ENCODE measurements at regions not wholly inside any gene's neighbourhood (a gene's known extent, or its start where the extent isn't known, plus 50 kb on each side); places are given as distances from the start of the nearest gene placed in this dataset.

- Histone ChIP-seq H3K4me1 (ENCODE audit: control insufficient read depth in 1 of 2, insufficient read depth in 2 of 2, low read length in 2 of 2) (no peaks in the 10 kb centered on the region), H3K4me3 (ENCODE audit: low read length in 2 of 2) (no peak overlapping the region), H3K36me3 (ENCODE audit: control insufficient read depth in 1 of 2, insufficient read depth in 2 of 2, low read length in 1 of 2) (no peaks in the 10 kb centered on the region), H3K9me3 (ENCODE audit: control insufficient read depth, low read length) (no peaks in the 10 kb centered on the region), H3K27me3 (ENCODE audit: control insufficient read depth in 1 of 2, insufficient read depth in 2 of 2, low read length in 1 of 2) (no peaks in the 10 kb centered on the region), H3K27ac (ENCODE audit: low read depth in 1 of 2, low read length in 2 of 2) (no peak overlapping the region)
- WGBS, 2 donors: 59 to 62% methylated on average over 4 of the region's 4 CpGs
- DNase-seq: no peak
- intact Hi-C loops (cut with DNase I): no loop called here
- ATAC-seq (ENCODE audit: low FRiP score): no peak
Observed at GRCh38 chr18:73662421-73662820, 485.2 kb downstream of the FBXO15 start.

GRCh38 chr18:73660931-73661856 lies 486.4 kb downstream of the FBXO15 start:
- intact Hi-C loops (cut with DNase I): no loop called here
- H3K36me3 ChIP-seq (ENCODE audit: control insufficient read depth in 1 of 2, insufficient read depth in 2 of 2, low read length in 1 of 2): no peaks in the 10 kb centered on the region
- no peaks in the 10 kb centered on the region for H3K27me3 ChIP-seq (ENCODE audit: control insufficient read depth in 1 of 2, insufficient read depth in 2 of 2, low read length in 1 of 2)
- H3K9me3 ChIP-seq (ENCODE audit: control insufficient read depth, low read length): no peaks in the 10 kb centered on the region
- ATAC-seq (ENCODE audit: low FRiP score) (no peak), DNase-seq (no peak)
- no peak overlapping the region for H3K27ac ChIP-seq (ENCODE audit: low read depth in 1 of 2, low read length in 2 of 2)
- H3K4me1 ChIP-seq (ENCODE audit: control insufficient read depth in 1 of 2, insufficient read depth in 2 of 2, low read length in 2 of 2): no peaks in the 10 kb centered on the region
- no peak overlapping the region for H3K4me3 ChIP-seq (ENCODE audit: low read length in 2 of 2)
- WGBS, 2 donors: 55 to 56% methylated on average over 5 of the region's 5 CpGs

GRCh38 chr18:73656691-73657090 lies 490.9 kb downstream of the FBXO15 start:
- H3K27ac ChIP-seq (ENCODE audit: low read depth in 1 of 2, low read length in 2 of 2): no peak overlapping the region
- no peak for ATAC-seq (ENCODE audit: low FRiP score)
- H3K36me3 ChIP-seq (ENCODE audit: control insufficient read depth in 1 of 2, insufficient read depth in 2 of 2, low read length in 1 of 2): no peaks in the 10 kb centered on the region
- H3K4me3 ChIP-seq (ENCODE audit: low read length in 2 of 2): no peak overlapping the region
- H3K27me3 ChIP-seq (ENCODE audit: control insufficient read depth in 1 of 2, insufficient read depth in 2 of 2, low read length in 1 of 2): no peaks in the 10 kb centered on the region
- peaks cover 2% of the 10 kb centered on the region for H3K9me3 ChIP-seq (ENCODE audit: control insufficient read depth, low read length)
- intact Hi-C loops (cut with DNase I): no loop called here
- H3K4me1 ChIP-seq (ENCODE audit: control insufficient read depth in 1 of 2, insufficient read depth in 2 of 2, low read length in 2 of 2): no peaks in the 10 kb centered on the region
- DNase-seq: no peak

GRCh38 chr18:73653827-73654226 lies 493.8 kb downstream of the FBXO15 start:
- no peaks in the 10 kb centered on the region for H3K27me3 ChIP-seq (ENCODE audit: control insufficient read depth in 1 of 2, insufficient read depth in 2 of 2, low read length in 1 of 2)
- no peaks in the 10 kb centered on the region for H3K4me1 ChIP-seq (ENCODE audit: control insufficient read depth in 1 of 2, insufficient read depth in 2 of 2, low read length in 2 of 2)
- no peaks in the 10 kb centered on the region for H3K36me3 ChIP-seq (ENCODE audit: control insufficient read depth in 1 of 2, insufficient read depth in 2 of 2, low read length in 1 of 2)
- no peak overlapping the region for H3K4me3 ChIP-seq (ENCODE audit: low read length in 2 of 2)
- no peak overlapping the region for H3K27ac ChIP-seq (ENCODE audit: low read depth in 1 of 2, low read length in 2 of 2)
- WGBS, 2 donors: 57 to 58% methylated on average over 4 of the region's 4 CpGs
- DNase-seq (no peak), ATAC-seq (ENCODE audit: low FRiP score) (no peak)
- intact Hi-C loops (cut with DNase I): no loop called here
- H3K9me3 ChIP-seq (ENCODE audit: control insufficient read depth, low read length): peaks cover 2% of the 10 kb centered on the region

- Histone ChIP-seq H3K27me3 (ENCODE audit: control insufficient read depth in 1 of 2, insufficient read depth in 2 of 2, low read length in 1 of 2) (no peaks in the 10 kb centered on the region), H3K27ac (ENCODE audit: low read depth in 1 of 2, low read length in 2 of 2) (no peak overlapping the region), H3K4me3 (ENCODE audit: low read length in 2 of 2) (no peak overlapping the region), H3K4me1 (ENCODE audit: control insufficient read depth in 1 of 2, insufficient read depth in 2 of 2, low read length in 2 of 2) (no peaks in the 10 kb centered on the region), H3K9me3 (ENCODE audit: control insufficient read depth, low read length) (peaks cover 2% of the 10 kb centered on the region), H3K36me3 (ENCODE audit: control insufficient read depth in 1 of 2, insufficient read depth in 2 of 2, low read length in 1 of 2) (no peaks in the 10 kb centered on the region)
- no peak for ATAC-seq (ENCODE audit: low FRiP score)
- no peak for DNase-seq
- WGBS, 2 donors: 53 to 69% methylated on average over 3 of the region's 3 CpGs
- intact Hi-C loops (cut with DNase I): no loop called here
Observed at GRCh38 chr18:73653251-73653650, 494.4 kb downstream of the FBXO15 start.

GRCh38 chr18:73647391-73647790 lies 500.2 kb downstream of the FBXO15 start:
- ATAC-seq (ENCODE audit: low FRiP score) (no peak), DNase-seq (no peak)
- Histone ChIP-seq H3K27me3 (ENCODE audit: control insufficient read depth in 1 of 2, insufficient read depth in 2 of 2, low read length in 1 of 2) (no peaks in the 10 kb centered on the region), H3K36me3 (ENCODE audit: control insufficient read depth in 1 of 2, insufficient read depth in 2 of 2, low read length in 1 of 2) (no peaks in the 10 kb centered on the region), H3K9me3 (ENCODE audit: control insufficient read depth, low read length) (peaks cover 2% of the 10 kb centered on the region), H3K4me1 (ENCODE audit: control insufficient read depth in 1 of 2, insufficient read depth in 2 of 2, low read length in 2 of 2) (no peaks in the 10 kb centered on the region), H3K27ac (ENCODE audit: low read depth in 1 of 2, low read length in 2 of 2) (no peak overlapping the region), H3K4me3 (ENCODE audit: low read length in 2 of 2) (no peak overlapping the region)
- intact Hi-C loops (cut with DNase I): no loop called here
- 66% methylated on average over 5 of the region's 5 CpGs for WGBS, 2 donors

GRCh38 chr18:73646772-73647171 lies 500.9 kb downstream of the FBXO15 start:
- Histone ChIP-seq H3K4me3 (ENCODE audit: low read length in 2 of 2) (no peak overlapping the region), H3K36me3 (ENCODE audit: control insufficient read depth in 1 of 2, insufficient read depth in 2 of 2, low read length in 1 of 2) (no peaks in the 10 kb centered on the region), H3K27ac (ENCODE audit: low read depth in 1 of 2, low read length in 2 of 2) (no peak overlapping the region), H3K4me1 (ENCODE audit: control insufficient read depth in 1 of 2, insufficient read depth in 2 of 2, low read length in 2 of 2) (no peaks in the 10 kb centered on the region), H3K9me3 (ENCODE audit: control insufficient read depth, low read length) (no peaks in the 10 kb centered on the region), H3K27me3 (ENCODE audit: control insufficient read depth in 1 of 2, insufficient read depth in 2 of 2, low read length in 1 of 2) (no peaks in the 10 kb centered on the region)
- intact Hi-C loops (cut with DNase I): no loop called here
- WGBS, 2 donors: 49 to 61% methylated on average over 3 of the region's 3 CpGs
- DNase-seq (no peak), ATAC-seq (ENCODE audit: low FRiP score) (no peak)

- Histone ChIP-seq H3K4me1 (ENCODE audit: control insufficient read depth in 1 of 2, insufficient read depth in 2 of 2, low read length in 2 of 2) (no peaks in the 10 kb centered on the region), H3K27ac (ENCODE audit: low read depth in 1 of 2, low read length in 2 of 2) (no peak overlapping the region), H3K36me3 (ENCODE audit: control insufficient read depth in 1 of 2, insufficient read depth in 2 of 2, low read length in 1 of 2) (no peaks in the 10 kb centered on the region), H3K9me3 (ENCODE audit: control insufficient read depth, low read length) (no peaks in the 10 kb centered on the region), H3K4me3 (ENCODE audit: low read length in 2 of 2) (no peak overlapping the region), H3K27me3 (ENCODE audit: control insufficient read depth in 1 of 2, insufficient read depth in 2 of 2, low read length in 1 of 2) (no peaks in the 10 kb centered on the region)
- ATAC-seq (ENCODE audit: low FRiP score) (no peak), DNase-seq (no peak)
- intact Hi-C loops (cut with DNase I): no loop called here
- 51 to 63% methylated on average over 4 of the region's 4 CpGs for WGBS, 2 donors
Observed at GRCh38 chr18:73646196-73646595, 501.4 kb downstream of the FBXO15 start.

- DNase-seq (no peak), ATAC-seq (ENCODE audit: low FRiP score) (no peak)
- Histone ChIP-seq H3K4me3 (ENCODE audit: low read length in 2 of 2) (no peak overlapping the region), H3K36me3 (ENCODE audit: control insufficient read depth in 1 of 2, insufficient read depth in 2 of 2, low read length in 1 of 2) (no peaks in the 10 kb centered on the region), H3K9me3 (ENCODE audit: control insufficient read depth, low read length) (no peaks in the 10 kb centered on the region), H3K27ac (ENCODE audit: low read depth in 1 of 2, low read length in 2 of 2) (no peak overlapping the region), H3K27me3 (ENCODE audit: control insufficient read depth in 1 of 2, insufficient read depth in 2 of 2, low read length in 1 of 2) (no peaks in the 10 kb centered on the region), H3K4me1 (ENCODE audit: control insufficient read depth in 1 of 2, insufficient read depth in 2 of 2, low read length in 2 of 2) (no peaks in the 10 kb centered on the region)
- 74 to 78% methylated on average over 2 of the region's 2 CpGs for WGBS, 2 donors
- intact Hi-C loops (cut with DNase I): no loop called here
Observed at GRCh38 chr18:73645160-73645715, 502.4 kb downstream of the FBXO15 start.

Measured in aorta (tissue), 5 donors.